Loucy (cell line): ENCODE measurements at regions not wholly inside any gene's neighbourhood (a gene's known extent, or its start where the extent isn't known, plus 50 kb on each side); places are given as distances from the start of the nearest gene placed in this dataset.

ENCODE experiments used
- H2AFZ ChIP-seq: fragments of 200-600 bp; sonication (generic); 2 replicates; pipeline ENCODE4 v1.6.0; 2016; ENCODE audit warnings: antibody characterized with exemption, mild to moderate bottlenecking, low read length, moderate library complexity
- H3F3A ChIP-seq: fragments of 200-600 bp; 2 replicates; pipeline ENCODE4 v1.6.0; 2016; ENCODE audit warnings: antibody characterized with exemption, low read depth, mild to moderate bottlenecking
- H3K27me3 ChIP-seq: fragments of 200-600 bp; sonication (generic); 2 replicates; pipeline ENCODE4 v1.6.1; 2014; ENCODE audit warnings: low read length, mild to moderate bottlenecking; ENCODE audit not compliant: insufficient read depth, poor library complexity, severe bottlenecking
- H3K36me3 ChIP-seq: fragments of 200-600 bp; sonication (generic); 2 replicates; pipeline ENCODE4 v1.6.1; 2016; ENCODE audit warnings: low read length; ENCODE audit not compliant: insufficient read depth
- H3K4me1 ChIP-seq: fragments of 200-600 bp; sonication (generic); 2 replicates; pipeline ENCODE4 v1.5.1; 2014; ENCODE audit warnings: low read length, mild to moderate bottlenecking; ENCODE audit not compliant: insufficient read depth, poor library complexity, severe bottlenecking
- H3K4me2 ChIP-seq: fragments of 200-600 bp; sonication (generic); 2 replicates; pipeline ENCODE4 v1.6.0; 2014; ENCODE audit warnings: antibody characterized with exemption, low read length, low read depth, mild to moderate bottlenecking; ENCODE audit not compliant: poor library complexity, severe bottlenecking
- H3K4me3 ChIP-seq: fragments of 200-600 bp; sonication (generic); 2 replicates; pipeline ENCODE4 v1.5.1; 2014; ENCODE audit warnings: low read length, mild to moderate bottlenecking, mixed read lengths; ENCODE audit not compliant: poor library complexity, severe bottlenecking
- H3K79me2 ChIP-seq: fragments of 200-600 bp; sonication (generic); 2 replicates; pipeline ENCODE4 v1.6.1; 2014; ENCODE audit warnings: low read length; ENCODE audit not compliant: insufficient read depth
- H3K9ac ChIP-seq: fragments of 200-600 bp; sonication (generic); 2 replicates; pipeline ENCODE4 v1.6.0; 2014; ENCODE audit warnings: mild to moderate bottlenecking, low read depth, low read length, moderate library complexity; ENCODE audit not compliant: poor library complexity, severe bottlenecking
- H3K9me2 ChIP-seq: fragments of 200-600 bp; sonication (generic); replicated peaks from 2 replicates; pipeline ENCODE4 v1.6.1; 2016; ENCODE audit warnings: low read depth, low read length, mixed read lengths
- H3K9me3 ChIP-seq: fragments of 200-600 bp; sonication (generic); 2 replicates; pipeline ENCODE4 v1.6.1; 2014; ENCODE audit warnings: mild to moderate bottlenecking, antibody characterized with exemption, low read length, low read depth; ENCODE audit not compliant: insufficient read depth
- H4K20me1 ChIP-seq: fragments of 200-600 bp; sonication (generic); 2 replicates; pipeline ENCODE4 v1.6.0; 2014; ENCODE audit warnings: antibody characterized with exemption, low read length, mild to moderate bottlenecking; ENCODE audit not compliant: insufficient read depth, poor library complexity, severe bottlenecking
- CTCF ChIP-seq: fragments of 200-600 bp; sonication (generic); conservative IDR thresholded peaks from 2 replicates; pipeline ENCODE4 v1.5.1; 2014; ENCODE audit warnings: mild to moderate bottlenecking, antibody characterized with exemption, low read length
- EZH2phosphoT487 ChIP-seq: fragments of 200-600 bp; IDR thresholded peaks from 2 replicates; pipeline ENCODE4 v1.6.1; 2018; ENCODE audit warnings: antibody characterized with exemption, mild to moderate bottlenecking, moderate library complexity, borderline replicate concordance

GRCh38 chr6:27528714-27529113, 55.8 kb upstream of the ZNF184 start:
- Histone ChIP-seq H2AFZ (no peak overlapping the region), H3K4me1 (no peaks in the 10 kb centered on the region), H3F3A (no peaks in the 10 kb centered on the region), H4K20me1 (no peaks in the 10 kb centered on the region), H3K79me2 (no peaks in the 10 kb centered on the region), H3K4me2 (no peak overlapping the region), H3K36me3 (no peaks in the 10 kb centered on the region), H3K9ac (no peak overlapping the region), H3K9me3 (no peaks in the 10 kb centered on the region), H3K9me2 (no peaks in the 10 kb centered on the region), H3K4me3 (no peak overlapping the region), H3K27me3 (no peaks in the 10 kb centered on the region)
- TF ChIP-seq CTCF (no peak), EZH2phosphoT487 (no peak)
